Heart right ventricle (tissue), 16 donors: ENCODE measurements at regions not wholly inside any gene's neighbourhood (a gene's known extent, or its start where the extent isn't known, plus 50 kb on each side); places are given as distances from the start of the nearest gene placed in this dataset.

Experiments
- ATAC-seq, 8 donors: fragments of 200-7000 bp; cut with Tn5 transposase; one replicate each; pipeline ENCODE4 v1.9.1; 2020; ENCODE audit warnings: mild to moderate bottlenecking in 8 of 8, moderate library complexity in 8 of 8, moderate number of reproducible peaks in 1 of 8
- DNase-seq, 2 donors: peaks; one replicate each; pipeline ENCODE4 v3.0.0-alpha.2; 2020
- H3K27ac ChIP-seq, 10 donors: fragments of 200-600 bp; sonication (generic) in 2 of 10; one replicate each; pipeline versions ENCODE4 v1.5.0 to v1.8.0; 2020 to 2022; ENCODE audit warnings: mild to moderate bottlenecking in 3 of 10
- H3K27me3 ChIP-seq, 7 donors: fragments of 200-600 bp; one replicate each; pipeline ENCODE4 v1.8.0; 2021 to 2022; ENCODE audit warnings: mild to moderate bottlenecking in 2 of 7
- H3K36me3 ChIP-seq, 9 donors: fragments of 200-600 bp; sonication (generic) in 1 of 9; one replicate each; pipeline versions ENCODE4 v1.5.0 to v1.8.0; 2020 to 2022; ENCODE audit warnings: mild to moderate bottlenecking in 2 of 9
- H3K4me1 ChIP-seq, 9 donors: fragments of 200-600 bp; sonication (generic) in 1 of 9; one replicate each; pipeline versions ENCODE4 v1.5.0 to v1.8.0; 2020 to 2022; ENCODE audit warnings: mild to moderate bottlenecking in 4 of 9
- H3K4me3 ChIP-seq, 10 donors: fragments of 200-600 bp; sonication (generic) in 2 of 10; one replicate each; pipeline versions ENCODE4 v1.5.0 to v1.8.0; 2020 to 2022; ENCODE audit warnings: mild to moderate bottlenecking in 7 of 10, moderate library complexity in 2 of 10
- H3K9me3 ChIP-seq, 11 donors: fragments of 200-600 bp in 10 of 11; sonication (generic) in 2 of 11; one replicate each; pipeline versions ENCODE4 v1.5.0 to v1.8.0; 2013 to 2022; ENCODE audit warnings: mild to moderate bottlenecking in 2 of 11, control low read depth in 1 of 11, moderate library complexity in 1 of 11
- WGBS, 2 donors: extraction: QIAGEN DNeasy Blood & Tissue Kit; methylation state at CpG; one replicate each; pipeline ENCODE4 v1.1.7; 2013; ENCODE audit warnings: inconsistent platforms in 1 of 2; 5-methylcytosine and 5-hydroxymethylcytosine counted together
- intact Hi-C, 10 donors: fragments of 100-400 bp; cut with DNase I; formaldehyde crosslinking; loops; one replicate each; pipeline versions ENCODE4 v1.11.1 to v1.14.2; 2022
- TF ChIP-seq, protein P1 (sequence below), 9 donors: fragments of 200-600 bp; sonication (generic) in 2 of 9; IDR thresholded peaks; one replicate each; pipeline versions ENCODE4 v1.5.0 to v1.8.0; 2021 to 2022; ENCODE audit warnings: antibody characterized with exemption in 9 of 9, mild to moderate bottlenecking in 5 of 9, moderate library complexity in 1 of 9
- donor health status: Arrhythmogenic right ventricular cardiomyopathy.
- donor health status: ischemic (EF 13 %, LVEDD 7.1; RV severe dilation, severe dysfunction).
- donor health status: healthy with polysubstance abuse.
- donor health status: DM: no; HTN: yes; CAD: no.
- donor health status: DM: no; HTN: no; CAD: no.
- donor health status: ischemic (EF 25% LVEDD 6.9; RV normal size, moderate dysfunction).
- donor health status: ischemic (EF 25% LVEDD 5.7; RV mildly dilated, moderate dysfunction).
- donor health status: healthy.
- donor health status: DM: yes; HTN: yes; CAD: no.
- donor health status: Ischemic cardiomyopathy.
- donor health status: ischemic (EF 35%, LVEDD 5.7; RV mildly dilated, moderate dysfunction).
- donor health status: nonischemic (EF 11% LVEDD 7.7; RV severe dilation, severe dysfunction).
- donor health status: DM: yes; HTN: yes; CAD: no.
- donor health status: PGD.
- donor health status: ischemic (EF 29% LVEDD 5.4; RV normal size, mild dysfunction).
- donor health status: nonischemic (EF 23%, LVEDD 6.1; RV moderate dilation, normal function).

DNA sequence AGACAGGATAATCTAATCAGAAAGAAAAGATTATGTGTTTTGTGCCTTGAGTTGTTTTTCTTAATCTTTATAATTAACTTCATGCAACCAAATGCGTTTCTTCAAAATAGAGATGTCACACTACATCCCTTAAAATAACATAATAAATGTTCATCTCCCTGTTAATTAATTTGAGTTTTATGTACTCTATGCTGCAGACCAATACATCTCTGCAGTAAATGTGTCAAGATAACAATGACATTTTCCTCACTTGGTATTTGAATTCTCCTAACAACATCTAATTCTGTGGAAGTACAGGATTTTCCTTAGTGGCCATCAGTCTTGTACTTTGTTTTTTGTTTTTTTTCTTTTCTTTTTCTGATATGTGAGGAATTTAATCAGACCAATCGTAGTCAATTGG is 279.2 kb upstream of the TYRP1 start:
- H3K9me3 ChIP-seq = peaks cover 0 to 9% (median 0%) of the 10 kb centered on the region in 11 donors
- H3K27ac ChIP-seq = no peak overlapping the region
- H3K4me3 ChIP-seq = no peak overlapping the region
- 55 to 75% methylated on average over 2 of the region's 2 CpGs for WGBS, 2 donors
- H3K36me3 ChIP-seq = no peaks in the 10 kb centered on the region
- ATAC-seq = no peak
- H3K4me1 ChIP-seq = no peaks in the 10 kb centered on the region
- TF ChIP-seq, protein P1, sequence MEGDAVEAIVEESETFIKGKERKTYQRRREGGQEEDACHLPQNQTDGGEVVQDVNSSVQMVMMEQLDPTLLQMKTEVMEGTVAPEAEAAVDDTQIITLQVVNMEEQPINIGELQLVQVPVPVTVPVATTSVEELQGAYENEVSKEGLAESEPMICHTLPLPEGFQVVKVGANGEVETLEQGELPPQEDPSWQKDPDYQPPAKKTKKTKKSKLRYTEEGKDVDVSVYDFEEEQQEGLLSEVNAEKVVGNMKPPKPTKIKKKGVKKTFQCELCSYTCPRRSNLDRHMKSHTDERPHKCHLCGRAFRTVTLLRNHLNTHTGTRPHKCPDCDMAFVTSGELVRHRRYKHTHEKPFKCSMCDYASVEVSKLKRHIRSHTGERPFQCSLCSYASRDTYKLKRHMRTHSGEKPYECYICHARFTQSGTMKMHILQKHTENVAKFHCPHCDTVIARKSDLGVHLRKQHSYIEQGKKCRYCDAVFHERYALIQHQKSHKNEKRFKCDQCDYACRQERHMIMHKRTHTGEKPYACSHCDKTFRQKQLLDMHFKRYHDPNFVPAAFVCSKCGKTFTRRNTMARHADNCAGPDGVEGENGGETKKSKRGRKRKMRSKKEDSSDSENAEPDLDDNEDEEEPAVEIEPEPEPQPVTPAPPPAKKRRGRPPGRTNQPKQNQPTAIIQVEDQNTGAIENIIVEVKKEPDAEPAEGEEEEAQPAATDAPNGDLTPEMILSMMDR (IDR thresholded peaks at IDR 0.05) = no peak
- no peaks in the 10 kb centered on the region for H3K27me3 ChIP-seq
- no peak for DNase-seq
- intact Hi-C loops = no loop called here

- DNase-seq (no peak), ATAC-seq (no peak)
- intact Hi-C loops = no loop called here
- TF ChIP-seq, protein P1 (IDR thresholded peaks at IDR 0.05) = no peak
- H3K4me3 ChIP-seq = no peak overlapping the region
- H3K27ac ChIP-seq = no peak overlapping the region
- H3K27me3 ChIP-seq = no peaks in the 10 kb centered on the region
- peaks cover 0 to 9% (median 0%) of the 10 kb centered on the region in 11 donors for H3K9me3 ChIP-seq
- H3K36me3 ChIP-seq = no peaks in the 10 kb centered on the region
- WGBS, 2 donors = 52 to 65% methylated on average over 7 of the region's 7 CpGs
- no peaks in the 10 kb centered on the region for H3K4me1 ChIP-seq
Measured at GRCh38 chr9:12414514-12414913, 278.7 kb upstream of the TYRP1 start.

- Histone ChIP-seq H3K9me3 (peaks cover 0 to 9% (median 0%) of the 10 kb centered on the region in 11 donors), H3K27me3 (no peaks in the 10 kb centered on the region), H3K4me3 (no peak overlapping the region), H3K27ac (no peak overlapping the region), H3K4me1 (no peaks in the 10 kb centered on the region), H3K36me3 (no peaks in the 10 kb centered on the region)
- TF ChIP-seq, protein P1 (IDR thresholded peaks at IDR 0.05) = no peak
- 92 to 94% methylated on average over 2 of the region's 2 CpGs for WGBS, 2 donors
- intact Hi-C loops = no loop called here
- no peak for ATAC-seq
- no peak for DNase-seq
Measured at GRCh38 chr9:12415361-12415760, 277.8 kb upstream of the TYRP1 start.

- Histone ChIP-seq H3K27ac (no peak overlapping the region), H3K27me3 (no peaks in the 10 kb centered on the region), H3K4me3 (no peak overlapping the region), H3K4me1 (no peaks in the 10 kb centered on the region), H3K9me3 (peaks cover 0 to 2% (median 0%) of the 10 kb centered on the region in 11 donors), H3K36me3 (no peaks in the 10 kb centered on the region)
- WGBS, 2 donors = 89 to 91% methylated on average over 2 of the region's 2 CpGs
- no peak for DNase-seq
- no peak for ATAC-seq
- intact Hi-C loops = no loop called here
- TF ChIP-seq, protein P1 (IDR thresholded peaks at IDR 0.05) = no peak
Measured at GRCh38 chr9:12416716-12417115, 276.5 kb upstream of the TYRP1 start.
